GM21390 (cell line): ENCODE measurements at regions not wholly inside any gene's neighbourhood (a gene's known extent, or its start where the extent isn't known, plus 50 kb on each side); places are given as distances from the start of the nearest gene placed in this dataset.

ENCODE experiments used
- ATAC-seq: cut with Tn5 transposase; IDR thresholded peaks from one replicate; pipeline ENCODE4 v1.9.1; 2021; ENCODE audit not compliant: unreplicated experiment

DNA sequence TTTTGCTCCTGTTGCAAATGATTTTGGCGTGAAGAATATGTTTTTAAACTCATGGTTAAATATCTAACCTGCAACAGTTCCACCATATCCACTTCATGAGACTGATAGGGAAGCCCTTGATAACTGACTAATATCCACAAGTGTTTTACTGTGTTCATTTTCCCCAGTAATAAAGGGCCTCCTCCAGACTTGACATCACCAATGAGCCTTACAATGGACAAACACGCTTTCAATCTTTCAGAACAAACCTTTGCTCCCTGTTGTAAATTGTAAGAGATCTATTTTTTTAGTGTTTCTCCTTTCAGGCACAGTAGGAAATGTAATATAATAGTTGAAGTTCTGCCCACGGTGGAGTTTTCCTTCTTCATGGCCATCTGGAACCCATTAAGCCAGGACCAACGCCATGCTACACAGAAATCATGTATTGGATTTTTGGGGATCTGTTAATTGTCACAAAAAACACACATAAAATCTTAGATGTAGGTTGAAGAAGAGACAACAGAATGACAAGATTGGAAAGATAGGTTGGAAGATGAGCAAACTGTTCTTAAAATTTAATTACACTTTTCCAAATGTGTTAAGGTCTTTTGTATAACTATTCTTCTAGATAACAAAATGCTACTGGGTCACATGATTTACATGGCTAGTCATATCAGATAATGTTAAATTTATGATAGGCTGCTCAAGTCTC, 1030.1 kb downstream of the FSTL5 start:
- ATAC-seq: no peak

DNA sequence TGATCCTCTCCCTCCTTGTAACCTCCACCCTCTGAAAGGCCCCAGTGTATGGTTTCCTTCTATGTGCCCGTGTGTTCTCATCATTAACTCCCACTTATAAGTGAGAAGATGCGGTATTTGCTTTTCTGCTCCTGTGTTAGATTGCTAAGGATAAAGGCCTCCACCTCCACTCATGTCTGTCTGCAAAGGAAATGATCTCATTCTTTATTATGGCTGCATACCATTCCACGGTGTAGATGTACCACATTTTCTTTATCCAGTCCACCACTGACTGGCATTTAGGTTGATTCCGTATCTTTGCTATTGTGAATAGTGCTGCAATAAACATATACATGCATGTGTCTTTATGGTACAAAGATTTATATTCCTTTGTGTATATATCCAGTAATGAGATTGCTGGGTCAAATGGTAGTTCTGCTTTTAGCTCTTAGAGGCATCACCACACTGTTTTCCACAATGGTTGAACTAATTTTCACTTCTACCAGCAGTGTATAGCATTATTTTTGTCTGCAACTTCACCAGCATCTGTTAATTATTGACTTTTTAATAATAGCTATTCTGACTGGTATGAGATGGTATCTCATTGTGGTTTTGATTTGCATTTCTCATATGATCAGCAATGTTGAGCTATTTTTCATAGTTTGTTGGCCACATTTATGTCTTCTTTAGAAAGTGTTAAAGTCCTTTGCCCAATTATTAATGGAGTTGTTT, 1030.9 kb downstream of the FSTL5 start:
- ATAC-seq: peak; percentile 85

DNA sequence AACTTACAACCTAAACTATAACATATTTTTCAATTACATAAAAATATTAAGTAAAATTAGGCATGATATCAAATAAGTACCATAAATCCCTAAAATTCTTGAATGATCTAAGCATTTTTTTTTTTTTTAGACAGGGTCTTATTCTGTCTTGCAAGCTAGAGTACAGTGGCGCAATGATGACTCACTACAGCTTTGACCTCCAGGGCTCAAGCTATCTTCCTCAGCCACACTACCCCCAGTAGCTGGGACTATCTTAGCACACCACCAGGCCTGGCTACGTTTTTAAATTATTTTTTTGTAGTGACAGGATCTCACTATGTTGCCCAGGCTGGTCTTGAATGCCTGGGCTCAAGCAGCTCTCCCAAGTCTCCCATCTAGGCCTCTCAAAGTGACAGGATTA, 1042.3 kb downstream of the FSTL5 start:
- no peak for ATAC-seq

DNA sequence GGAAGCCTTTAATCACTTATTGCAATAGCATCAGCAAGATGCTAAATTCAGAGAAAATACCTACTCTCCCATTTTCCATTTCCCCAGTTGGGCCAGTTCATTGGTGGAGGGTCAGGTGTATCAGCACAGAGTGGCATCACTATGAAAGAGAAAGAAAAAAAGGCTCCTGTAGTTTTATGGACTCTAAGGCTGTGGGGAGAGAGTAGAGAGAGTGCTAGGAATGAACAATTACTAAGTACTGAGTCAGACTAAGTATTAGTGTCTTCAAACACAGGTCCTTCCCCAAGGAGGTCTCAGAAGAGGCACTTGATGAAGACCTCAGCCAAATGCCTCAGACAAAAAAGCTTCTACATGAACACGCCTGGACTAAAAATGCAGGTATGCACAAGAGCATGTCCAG, 1061.9 kb downstream of the FSTL5 start:
- no peak for ATAC-seq

DNA sequence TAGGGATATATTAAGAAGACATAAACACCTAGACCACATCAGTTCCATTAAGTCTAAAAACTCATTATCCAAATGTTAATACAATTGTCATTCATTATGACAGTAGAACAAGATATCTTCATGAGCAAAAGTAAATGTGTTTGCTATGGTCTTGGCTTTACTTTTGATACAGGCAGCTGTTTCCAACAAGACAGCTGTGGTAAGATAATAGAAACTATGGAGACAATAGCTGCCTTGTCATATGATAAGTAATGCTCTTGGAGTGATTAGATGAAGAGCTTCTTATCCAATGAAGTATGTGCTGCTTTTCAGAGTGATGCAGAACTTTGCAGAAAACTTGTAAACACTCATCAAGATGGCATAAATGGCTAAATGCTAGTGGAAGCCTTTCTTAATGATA, 1066.0 kb downstream of the FSTL5 start:
- no peak for ATAC-seq

DNA sequence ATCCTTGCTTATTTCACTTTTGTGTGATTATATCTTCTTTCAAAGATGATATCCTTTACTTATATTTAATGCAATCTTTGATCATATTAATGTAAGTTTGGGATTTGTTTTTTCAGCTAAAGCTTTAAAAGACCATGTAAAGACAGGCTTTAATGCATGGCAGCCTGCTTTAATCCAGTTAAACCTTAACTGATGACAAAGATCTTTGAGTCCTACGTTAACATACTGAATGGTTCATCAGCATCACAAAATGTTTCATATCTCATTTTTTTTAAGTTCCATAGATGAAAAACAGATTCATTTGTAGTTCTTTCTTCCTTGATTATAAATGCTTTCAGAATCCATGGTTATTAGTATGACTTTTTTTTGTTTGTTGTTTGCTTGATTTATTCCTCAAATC, 1102.8 kb downstream of the FSTL5 start:
- no peak for ATAC-seq
